Trophoblast cell (in vitro differentiated cells and primary cell): ENCODE measurements at regions not wholly inside any gene's neighbourhood (a gene's known extent, or its start where the extent isn't known, plus 50 kb on each side); places are given as distances from the start of the nearest gene placed in this dataset.

Experiments
- DNase-seq, 2 donors: peaks; one replicate each; pipeline ENCODE4 v3.0.0-alpha.2; 2016
- H2AFZ ChIP-seq: 2 replicates; pipeline ENCODE4 v1.6.1; 2013; ENCODE audit warnings: low read length, moderate library complexity, mild to moderate bottlenecking; ENCODE audit not compliant: insufficient read depth, poor library complexity
- H2AK5ac ChIP-seq: 2 replicates; pipeline ENCODE4 v1.6.1; 2013; ENCODE audit warnings: mild to moderate bottlenecking, low read length
- H2BK120ac ChIP-seq: 2 replicates; pipeline ENCODE4 v1.6.1; 2013; ENCODE audit warnings: low read length, mild to moderate bottlenecking, moderate library complexity; ENCODE audit not compliant: insufficient read depth, poor library complexity
- H2BK12ac ChIP-seq: 2 replicates; pipeline ENCODE4 v1.6.1; 2013; ENCODE audit warnings: mild to moderate bottlenecking, low read length, moderate library complexity
- H2BK5ac ChIP-seq: 2 replicates; pipeline ENCODE4 v1.6.1; 2013; ENCODE audit warnings: low read length, low read depth, moderate library complexity, mild to moderate bottlenecking; ENCODE audit not compliant: poor library complexity
- H3K14ac ChIP-seq: 2 replicates; pipeline ENCODE4 v1.6.1; 2013; ENCODE audit warnings: mild to moderate bottlenecking, low read length
- H3K18ac ChIP-seq: 2 replicates; pipeline ENCODE4 v1.6.1; 2013; ENCODE audit warnings: mild to moderate bottlenecking, low read length
- H3K23ac ChIP-seq: 2 replicates; pipeline ENCODE4 v1.6.1; 2013; ENCODE audit warnings: low read length
- H3K27ac ChIP-seq: 2 replicates; pipeline ENCODE4 v1.5.1; 2013; ENCODE audit warnings: low read depth, mild to moderate bottlenecking, inconsistent platforms, low read length, moderate library complexity
- H3K27me3 ChIP-seq: 2 replicates; pipeline ENCODE4 v1.6.1; 2013; ENCODE audit warnings: inconsistent platforms, mild to moderate bottlenecking, low read length, moderate library complexity; ENCODE audit not compliant: insufficient read depth
- H3K36me3 ChIP-seq, 2 experiments: 1 replicate in 1 of 2; 2 replicates in 1 of 2; pipeline ENCODE4 v1.6.1; 2013; ENCODE audit warnings: low read length in 2 of 2, mild to moderate bottlenecking in 2 of 2, moderate library complexity in 1 of 2; ENCODE audit not compliant: insufficient read depth in 2 of 2, control insufficient read depth in 1 of 2
- H3K4ac ChIP-seq: 2 replicates; pipeline ENCODE4 v1.6.1; 2013; ENCODE audit warnings: low read depth, mild to moderate bottlenecking, low read length, moderate library complexity
- H3K4me1 ChIP-seq, 2 experiments: 1 replicate in 1 of 2; 2 replicates in 1 of 2; pipeline ENCODE4 v1.6.1; 2013; ENCODE audit warnings: low read length in 2 of 2, mild to moderate bottlenecking in 2 of 2, moderate library complexity in 1 of 2; ENCODE audit not compliant: insufficient read depth in 2 of 2, control insufficient read depth in 1 of 2
- H3K4me2 ChIP-seq: 2 replicates; pipeline ENCODE4 v1.6.1; 2013; ENCODE audit warnings: inconsistent platforms, mild to moderate bottlenecking, low read length, moderate library complexity
- H3K4me3 ChIP-seq: 2 replicates; pipeline ENCODE4 v1.5.1; 2013; ENCODE audit warnings: mild to moderate bottlenecking, low read depth, low read length, inconsistent platforms
- H3K79me1 ChIP-seq: one replicate; pipeline ENCODE4 v1.6.1; 2013; ENCODE audit warnings: low read length
- H3K79me2 ChIP-seq: 2 replicates; pipeline ENCODE4 v1.6.1; 2013; ENCODE audit warnings: low read length, mild to moderate bottlenecking; ENCODE audit not compliant: control insufficient read depth, insufficient read depth, poor library complexity
- H3K9ac ChIP-seq: 2 replicates; pipeline ENCODE4 v1.6.1; 2013; ENCODE audit warnings: mild to moderate bottlenecking, low read length
- H3K9me3 ChIP-seq: 2 replicates; pipeline ENCODE4 v1.6.1; 2013; ENCODE audit warnings: low read depth, mild to moderate bottlenecking, control low read depth, inconsistent platforms, low read length; ENCODE audit not compliant: insufficient read depth
- H4K12ac ChIP-seq: 2 replicates; pipeline ENCODE4 v1.6.1; 2013; ENCODE audit warnings: low read depth, mild to moderate bottlenecking, low read length, moderate library complexity
- H4K8ac ChIP-seq: 2 replicates; pipeline ENCODE4 v1.6.1; 2013; ENCODE audit warnings: low read depth, mild to moderate bottlenecking, low read length, moderate library complexity
- H4K91ac ChIP-seq: one replicate; pipeline ENCODE4 v1.6.1; 2013; ENCODE audit warnings: low read depth, mild to moderate bottlenecking, low read length, moderate library complexity
- WGBS: extraction: QIAGEN DNeasy Blood & Tissue Kit; methylation state at CpG from one replicate; pipeline ENCODE4 v1.1.7; 2013; ENCODE audit warnings: missing lambda C conversion rate; ENCODE audit not compliant: insufficient read length, insufficient coverage; ENCODE audit errors: extremely low coverage; 5-methylcytosine and 5-hydroxymethylcytosine counted together

- Histone ChIP-seq H3K18ac (no peak overlapping the region), H2AFZ (no peak overlapping the region), H2BK120ac (no peak overlapping the region), H3K14ac (no peak overlapping the region), H3K4me3 (no peak overlapping the region), H3K4me2 (no peak overlapping the region), H2BK12ac (no peak overlapping the region), H3K79me2 (no peaks in the 10 kb centered on the region), H3K9me3 (peaks cover 1% of the 10 kb centered on the region), H3K4me1 (no peaks in the 10 kb centered on the region), H3K27ac (no peak overlapping the region), H3K27me3 (no peaks in the 10 kb centered on the region), H3K4ac (no peak overlapping the region), H4K12ac (no peak overlapping the region), H3K9ac (no peak overlapping the region), H3K79me1 (no peaks in the 10 kb centered on the region), H4K8ac (no peak overlapping the region), H3K23ac (no peak overlapping the region), H3K36me3 (no peaks in the 10 kb centered on the region), H2BK5ac (no peak overlapping the region), H4K91ac (no peak overlapping the region), H2AK5ac (no peak overlapping the region)
- DNase-seq = no peak
- no CpG with 5 or more reads among the region's 3 CpGs for WGBS
These were observed 315.5 kb downstream of the RMST start for GRCh38 chr12:97778111-97778510.

GRCh38 chr12:97781342-97781741 lies 318.7 kb downstream of the RMST start:
- no peak overlapping the region for H3K23ac ChIP-seq
- H2BK12ac ChIP-seq = no peak overlapping the region
- H2BK120ac ChIP-seq = no peak overlapping the region
- no peak overlapping the region for H3K27ac ChIP-seq
- no peaks in the 10 kb centered on the region for H3K36me3 ChIP-seq
- no peak overlapping the region for H3K14ac ChIP-seq
- no peak overlapping the region for H2BK5ac ChIP-seq
- no peak overlapping the region for H3K4me3 ChIP-seq
- H3K27me3 ChIP-seq = no peaks in the 10 kb centered on the region
- no peak overlapping the region for H3K18ac ChIP-seq
- no peak overlapping the region for H3K9ac ChIP-seq
- DNase-seq = no peak
- H3K79me1 ChIP-seq = no peaks in the 10 kb centered on the region
- H4K8ac ChIP-seq = no peak overlapping the region
- no peak overlapping the region for H4K91ac ChIP-seq
- H3K4me2 ChIP-seq = no peak overlapping the region
- no peak overlapping the region for H3K4ac ChIP-seq
- no peak overlapping the region for H2AFZ ChIP-seq
- H4K12ac ChIP-seq = no peak overlapping the region
- H3K79me2 ChIP-seq = no peaks in the 10 kb centered on the region
- H3K9me3 ChIP-seq = peaks cover 1% of the 10 kb centered on the region
- WGBS = no CpG with 5 or more reads among the region's 5 CpGs
- H3K4me1 ChIP-seq = no peaks in the 10 kb centered on the region
- no peak overlapping the region for H2AK5ac ChIP-seq

- Histone ChIP-seq H3K4ac (no peak overlapping the region), H3K9ac (no peak overlapping the region)
- DNase-seq = no peak
These were observed 322.3 kb downstream of the RMST start for GRCh38 chr12:97784904-97785303.

GRCh38 chr12:97790281-97790680 lies 327.7 kb downstream of the RMST start:
- Histone ChIP-seq H3K4me2 (no peak overlapping the region), H3K23ac (no peak overlapping the region), H3K79me2 (no peaks in the 10 kb centered on the region), H3K27me3 (no peaks in the 10 kb centered on the region), H2BK120ac (no peak overlapping the region), H3K9ac (no peak overlapping the region), H2AFZ (no peak overlapping the region), H3K4me3 (no peak overlapping the region), H3K14ac (no peak overlapping the region), H3K36me3 (no peaks in the 10 kb centered on the region), H3K4ac (no peak overlapping the region), H2BK12ac (no peak overlapping the region), H3K79me1 (no peaks in the 10 kb centered on the region), H3K9me3 (no peaks in the 10 kb centered on the region), H4K12ac (no peak overlapping the region), H3K18ac (no peak overlapping the region), H2AK5ac (no peak overlapping the region), H4K91ac (no peak overlapping the region), H3K27ac (no peak overlapping the region), H4K8ac (no peak overlapping the region), H2BK5ac (no peak overlapping the region), H3K4me1 (no peaks in the 10 kb centered on the region)
- DNase-seq = no peak
- no CpG with 5 or more reads among the region's 1 CpG for WGBS

More at GRCh38 chr12:97784904-97785303, 322.3 kb downstream of the RMST start:
- Histone ChIP-seq H2BK5ac (no peak overlapping the region), H3K27me3 (no peaks in the 10 kb centered on the region), H3K18ac (no peak overlapping the region), H3K79me2 (no peaks in the 10 kb centered on the region), H3K36me3 (no peaks in the 10 kb centered on the region), H3K23ac (no peak overlapping the region), H2BK12ac (no peak overlapping the region), H3K4me2 (no peak overlapping the region), H4K91ac (no peak overlapping the region), H2AK5ac (no peak overlapping the region), H3K79me1 (no peaks in the 10 kb centered on the region), H4K12ac (no peak overlapping the region), H4K8ac (no peak overlapping the region), H3K9me3 (no peaks in the 10 kb centered on the region), H2AFZ (no peak overlapping the region), H3K27ac (no peak overlapping the region), H3K14ac (no peak overlapping the region), H3K4me1 (no peaks in the 10 kb centered on the region), H3K4me3 (no peak overlapping the region), H2BK120ac (no peak overlapping the region)
